ENCODE measurements at regions not wholly inside any gene's neighbourhood (a gene's known extent, or its start where the extent isn't known, plus 50 kb on each side); places are given as distances from the start of the nearest gene placed in this dataset.

DNA sequence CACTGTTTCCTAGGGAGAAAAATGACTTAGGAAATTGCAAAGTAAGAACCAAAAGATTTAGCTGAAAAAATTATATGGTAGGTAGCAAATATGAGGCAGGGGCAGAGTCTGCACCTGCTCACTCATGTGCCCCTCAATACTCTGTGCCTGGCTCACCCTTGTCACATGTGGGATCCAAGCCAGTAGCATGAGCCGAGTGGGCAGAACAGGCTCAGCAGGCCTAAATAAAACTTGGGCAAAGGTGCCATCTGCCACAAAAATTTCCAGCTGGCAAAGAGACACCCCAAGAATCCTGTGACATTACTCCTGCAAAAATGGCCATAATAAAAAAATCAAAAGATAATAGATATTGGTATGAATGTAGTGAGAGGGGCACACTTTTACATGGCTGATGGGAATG lies 1321.2 kb downstream of the NCAM2 start:
- H3K27me3 Mint-ChIP-seq (ENCODE audit: low read depth, unreplicated experiment): no peaks in the 10 kb centered on the region
- Histone ChIP-seq H3K79me2 (ENCODE audit: insufficient read depth, low read length) (no peaks in the 10 kb centered on the region), H4K20me1 (ENCODE audit: insufficient read depth, low read length) (no peaks in the 10 kb centered on the region), H3K4me1 (ENCODE audit: insufficient read depth, low read length) (no peaks in the 10 kb centered on the region), H3K36me3 (ENCODE audit: insufficient read depth, low read length) (no peaks in the 10 kb centered on the region), H3K4me3 (ENCODE audit: insufficient read depth, low read depth, low read length) (no peak overlapping the region), H3K9me3 (ENCODE audit: insufficient read depth, low read depth, low read length) (peaks cover 2% of the 10 kb centered on the region), H3K4me2 (ENCODE audit: low read length) (no peak overlapping the region), H3K27me3 (ENCODE audit: insufficient read depth, low read length) (no peaks in the 10 kb centered on the region), H2AFZ (ENCODE audit: low read depth, low read length) (no peak overlapping the region), H3K9ac (ENCODE audit: low read length) (no peak overlapping the region), H3K27ac (ENCODE audit: low read depth, low read length) (no peak overlapping the region)
- no peaks in the 10 kb centered on the region for H3K9me3 Mint-ChIP-seq (ENCODE audit: unreplicated experiment)
- H3K4me3 Mint-ChIP-seq (ENCODE audit: unreplicated experiment): no peak overlapping the region
- TF ChIP-seq, protein P1, sequence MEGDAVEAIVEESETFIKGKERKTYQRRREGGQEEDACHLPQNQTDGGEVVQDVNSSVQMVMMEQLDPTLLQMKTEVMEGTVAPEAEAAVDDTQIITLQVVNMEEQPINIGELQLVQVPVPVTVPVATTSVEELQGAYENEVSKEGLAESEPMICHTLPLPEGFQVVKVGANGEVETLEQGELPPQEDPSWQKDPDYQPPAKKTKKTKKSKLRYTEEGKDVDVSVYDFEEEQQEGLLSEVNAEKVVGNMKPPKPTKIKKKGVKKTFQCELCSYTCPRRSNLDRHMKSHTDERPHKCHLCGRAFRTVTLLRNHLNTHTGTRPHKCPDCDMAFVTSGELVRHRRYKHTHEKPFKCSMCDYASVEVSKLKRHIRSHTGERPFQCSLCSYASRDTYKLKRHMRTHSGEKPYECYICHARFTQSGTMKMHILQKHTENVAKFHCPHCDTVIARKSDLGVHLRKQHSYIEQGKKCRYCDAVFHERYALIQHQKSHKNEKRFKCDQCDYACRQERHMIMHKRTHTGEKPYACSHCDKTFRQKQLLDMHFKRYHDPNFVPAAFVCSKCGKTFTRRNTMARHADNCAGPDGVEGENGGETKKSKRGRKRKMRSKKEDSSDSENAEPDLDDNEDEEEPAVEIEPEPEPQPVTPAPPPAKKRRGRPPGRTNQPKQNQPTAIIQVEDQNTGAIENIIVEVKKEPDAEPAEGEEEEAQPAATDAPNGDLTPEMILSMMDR (IDR thresholded peaks at IDR 0.05; ENCODE audit: insufficient read depth, low read depth, low read length): no peak
- TF ChIP-seq EZH2 (IDR thresholded peaks at IDR 0.05; ENCODE audit: insufficient read depth, low read length): no peak
- H3K27ac Mint-ChIP-seq (ENCODE audit: unreplicated experiment): no peak overlapping the region
- FAIRE-seq (no peak), DNase-seq (ENCODE audit: low read depth) (no peak)
- H3K36me3 Mint-ChIP-seq (ENCODE audit: low read depth, unreplicated experiment): no peaks in the 10 kb centered on the region
- H3K4me1 Mint-ChIP-seq (ENCODE audit: low read depth, unreplicated experiment): no peaks in the 10 kb centered on the region

DNA sequence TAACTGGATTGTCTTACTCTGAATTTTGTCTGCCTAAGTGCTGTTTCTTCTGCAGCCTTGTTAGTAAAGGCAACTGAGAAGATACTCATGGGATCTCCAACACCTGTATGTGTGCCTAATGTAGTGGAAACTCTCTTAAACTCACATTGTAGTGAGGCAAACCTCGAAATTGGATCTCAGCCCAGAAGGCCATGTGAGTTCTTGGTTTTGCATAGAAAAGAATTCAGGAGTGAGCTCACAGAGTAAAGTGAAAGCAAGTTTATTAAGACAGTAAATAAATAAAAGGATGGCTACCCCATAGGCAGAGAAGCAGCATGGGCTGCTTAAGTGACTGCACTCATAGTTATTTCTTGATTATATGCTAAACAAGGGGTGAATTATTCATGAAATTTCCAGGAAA lies 1344.7 kb downstream of the NCAM2 start:
- Histone ChIP-seq H3K4me2 (ENCODE audit: low read length) (no peak overlapping the region), H3K4me3 (ENCODE audit: insufficient read depth, low read depth, low read length) (no peak overlapping the region), H3K9me3 (ENCODE audit: insufficient read depth, low read depth, low read length) (peaks cover 3% of the 10 kb centered on the region), H3K4me1 (ENCODE audit: insufficient read depth, low read length) (no peaks in the 10 kb centered on the region), H3K27ac (ENCODE audit: low read depth, low read length) (no peak overlapping the region), H4K20me1 (ENCODE audit: insufficient read depth, low read length) (no peaks in the 10 kb centered on the region), H3K27me3 (ENCODE audit: insufficient read depth, low read length) (no peaks in the 10 kb centered on the region), H2AFZ (ENCODE audit: low read depth, low read length) (no peak overlapping the region), H3K9ac (ENCODE audit: low read length) (no peak overlapping the region), H3K79me2 (ENCODE audit: insufficient read depth, low read length) (no peaks in the 10 kb centered on the region), H3K36me3 (ENCODE audit: insufficient read depth, low read length) (no peaks in the 10 kb centered on the region)
- no peak for TF ChIP-seq EZH2 (IDR thresholded peaks at IDR 0.05; ENCODE audit: insufficient read depth, low read length)
- TF ChIP-seq, protein P1 (IDR thresholded peaks at IDR 0.05; ENCODE audit: insufficient read depth, low read depth, low read length): no peak
- peaks cover 7% of the 10 kb centered on the region for H3K9me3 Mint-ChIP-seq (ENCODE audit: unreplicated experiment)
- no peak for DNase-seq (ENCODE audit: low read depth)
- no peaks in the 10 kb centered on the region for H3K4me1 Mint-ChIP-seq (ENCODE audit: low read depth, unreplicated experiment)
- no peak overlapping the region for H3K4me3 Mint-ChIP-seq (ENCODE audit: unreplicated experiment)
- H3K27ac Mint-ChIP-seq (ENCODE audit: unreplicated experiment): no peak overlapping the region
- FAIRE-seq: no peak
- no peaks in the 10 kb centered on the region for H3K27me3 Mint-ChIP-seq (ENCODE audit: low read depth, unreplicated experiment)
- H3K36me3 Mint-ChIP-seq (ENCODE audit: low read depth, unreplicated experiment): no peaks in the 10 kb centered on the region

DNA sequence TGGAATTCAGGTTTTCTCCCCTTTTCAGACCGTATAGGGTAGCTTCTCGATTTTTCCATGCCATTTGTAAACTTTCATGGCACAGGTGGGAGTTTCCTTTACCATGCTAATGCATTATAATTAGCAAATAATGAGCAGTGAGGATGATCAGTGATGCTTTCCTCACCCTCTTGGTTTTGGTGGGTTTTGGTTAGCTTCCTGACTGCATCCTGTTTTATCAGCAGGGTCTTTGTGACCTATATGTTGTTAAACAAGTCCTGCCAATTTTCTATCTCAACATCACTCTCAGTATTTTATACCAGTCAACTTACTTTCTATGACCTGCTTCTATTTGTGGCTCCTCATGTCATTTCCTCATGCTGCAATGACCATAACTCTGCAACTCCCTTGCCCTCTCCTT lies 1345.1 kb downstream of the NCAM2 start:
- Histone ChIP-seq H3K4me1 (ENCODE audit: insufficient read depth, low read length) (no peaks in the 10 kb centered on the region), H3K4me3 (ENCODE audit: insufficient read depth, low read depth, low read length) (no peak overlapping the region), H3K27ac (ENCODE audit: low read depth, low read length) (no peak overlapping the region), H3K4me2 (ENCODE audit: low read length) (no peak overlapping the region), H3K79me2 (ENCODE audit: insufficient read depth, low read length) (no peaks in the 10 kb centered on the region), H3K9ac (ENCODE audit: low read length) (no peak overlapping the region), H3K27me3 (ENCODE audit: insufficient read depth, low read length) (no peaks in the 10 kb centered on the region), H3K9me3 (ENCODE audit: insufficient read depth, low read depth, low read length) (peaks cover 3% of the 10 kb centered on the region), H4K20me1 (ENCODE audit: insufficient read depth, low read length) (no peaks in the 10 kb centered on the region), H3K36me3 (ENCODE audit: insufficient read depth, low read length) (no peaks in the 10 kb centered on the region), H2AFZ (ENCODE audit: low read depth, low read length) (no peak overlapping the region)
- no peak for FAIRE-seq
- H3K9me3 Mint-ChIP-seq (ENCODE audit: unreplicated experiment): peaks cover 7% of the 10 kb centered on the region
- H3K4me1 Mint-ChIP-seq (ENCODE audit: low read depth, unreplicated experiment): no peaks in the 10 kb centered on the region
- no peak overlapping the region for H3K27ac Mint-ChIP-seq (ENCODE audit: unreplicated experiment)
- H3K27me3 Mint-ChIP-seq (ENCODE audit: low read depth, unreplicated experiment): no peaks in the 10 kb centered on the region
- H3K4me3 Mint-ChIP-seq (ENCODE audit: unreplicated experiment): no peak overlapping the region
- TF ChIP-seq, protein P1 (IDR thresholded peaks at IDR 0.05; ENCODE audit: insufficient read depth, low read depth, low read length): no peak
- no peak for TF ChIP-seq EZH2 (IDR thresholded peaks at IDR 0.05; ENCODE audit: insufficient read depth, low read length)
- H3K36me3 Mint-ChIP-seq (ENCODE audit: low read depth, unreplicated experiment): no peaks in the 10 kb centered on the region
- DNase-seq (ENCODE audit: low read depth): no peak

Measured in astrocyte (in vitro differentiated cells and primary cell).